HCT116 (cell line): ENCODE measurements at regions not wholly inside any gene's neighbourhood (a gene's known extent, or its start where the extent isn't known, plus 50 kb on each side); places are given as distances from the start of the nearest gene placed in this dataset.

Source experiments
- ATAC-seq: fragments of 200-7000 bp; cut with Tn5 transposase; 2 replicates; pipeline ENCODE4 v1.9.1; 2020; ENCODE audit warnings: mild to moderate bottlenecking, moderate library complexity
- BruUV-seq: library from RNA; stranded (reverse); fragments of 400-500 nt; replicated peaks from 2 replicates; lab custom pipeline; 2021; lab: Mats Ljungman, UMichigan
- CTCF ChIA-PET: fragments of 300-600 bp; sonication (Branson Sonifier 250); formaldehyde crosslinking; loops from one replicate; lab custom pipeline; 2021; ENCODE audit warnings: antibody characterized with exemption; lab: Charles Lee
- POLR2A ChIA-PET: fragments of 300-600, 350-600 bp; sonication (Branson Sonifier 250); formaldehyde crosslinking; loops from one replicate; lab custom pipeline; 2021; ENCODE audit warnings: antibody characterized with exemption; lab: Charles Lee
- RAD21 ChIA-PET, 2 experiments: fragments of 300-600 bp; sonication (Branson Sonifier 250); formaldehyde crosslinking; loops; one replicate each; lab custom pipeline; 2023; ENCODE audit warnings: low total read pairs in 2 of 2; ENCODE audit not compliant: uncharacterized antibody in 2 of 2, unreplicated experiment in 2 of 2, low non-redundant PET in 1 of 2; lab: Charles Lee
- DNase-seq: peaks from one replicate; pipeline ENCODE4 v3.0.0-alpha.2; 2010; ENCODE audit warnings: low read depth, low spot score
- H2AFZ ChIP-seq: fragments of 200-600 bp; shearing (Covaris generic), sonication (generic); 2 replicates; pipeline ENCODE4 v1.6.1; 2017; ENCODE audit warnings: low read depth, mixed run types, mixed read lengths, antibody characterized with exemption, low read length; ENCODE audit not compliant: poor library complexity, severe bottlenecking
- H3K27ac ChIP-seq: 2 replicates; pipeline ENCODE4 v1.5.1; 2012; ENCODE audit warnings: low read depth, low read length
- H3K27me3 ChIP-seq: fragments of 200-600 bp; sonication (generic); 2 replicates; pipeline ENCODE4 v1.6.1; 2016; ENCODE audit warnings: mixed run types, low read length, mixed read lengths; ENCODE audit not compliant: insufficient read depth
- H3K36me3 ChIP-seq, 2 experiments: fragments of 200-500 bp in 1 of 2; fragments of 200-600 bp in 1 of 2; sonication (Bioruptor generic) in 1 of 2; sonication (generic) in 1 of 2; 2 replicates each; pipeline versions ENCODE4 v1.5.1 to v1.6.1; 2014 to 2016; ENCODE audit warnings: low read length in 2 of 2, inconsistent platforms in 1 of 2, mixed read lengths in 1 of 2, mixed run types in 1 of 2; ENCODE audit not compliant: insufficient read depth in 2 of 2, control insufficient read depth in 1 of 2
- H3K4me1 ChIP-seq, 2 experiments: fragments of 200-600 bp in 1 of 2; sonication (generic) in 1 of 2; 2 replicates each; pipeline versions ENCODE4 v1.5.1 to v1.6.1; 2012 to 2017; ENCODE audit warnings: low read length in 2 of 2, inconsistent platforms in 1 of 2, mild to moderate bottlenecking in 1 of 2, mixed read lengths in 1 of 2, mixed run types in 1 of 2, moderate library complexity in 1 of 2; ENCODE audit not compliant: insufficient read depth in 2 of 2, control insufficient read depth in 1 of 2
- H3K4me2 ChIP-seq: fragments of 200-600 bp; sonication (generic); 2 replicates; pipeline ENCODE4 v1.6.1; 2017; ENCODE audit warnings: mixed run types, low read length, mixed read lengths
- H3K4me3 ChIP-seq, 2 experiments: fragments of 200-600 bp in 1 of 2; sonication (generic) in 1 of 2; replicated peaks in 1 of 2; 2 replicates each; pipeline ENCODE4 v1.5.1; 2011 to 2016; ENCODE audit warnings: low read length in 2 of 2, control low read depth in 1 of 2, low read depth in 1 of 2, mild to moderate bottlenecking in 1 of 2, mixed read lengths in 1 of 2, mixed run types in 1 of 2
- H3K79me2 ChIP-seq: fragments of 200-600 bp; sonication (generic); 2 replicates; pipeline ENCODE4 v1.6.1; 2017; ENCODE audit warnings: mild to moderate bottlenecking, mixed run types, low read length, moderate library complexity, mixed read lengths; ENCODE audit not compliant: insufficient read depth
- H3K9ac ChIP-seq: fragments of 200-600 bp; sonication (generic); 2 replicates; pipeline ENCODE4 v1.6.1; 2016; ENCODE audit warnings: low read length, mixed read lengths
- H3K9me2 ChIP-seq: fragments of 200-600 bp; sonication (generic), shearing (Covaris generic); 2 replicates; pipeline ENCODE4 v1.6.1; 2017; ENCODE audit warnings: mixed run types, mild to moderate bottlenecking, moderate library complexity; ENCODE audit not compliant: insufficient read depth
- H3K9me3 ChIP-seq, 2 experiments: fragments of 200-500 bp in 1 of 2; fragments of 200-600 bp in 1 of 2; sonication (Bioruptor generic) in 1 of 2; sonication (generic) in 1 of 2; 2 replicates each; pipeline ENCODE4 v1.6.1; 2014 to 2017; ENCODE audit warnings: low read length in 2 of 2, mixed read lengths in 2 of 2, inconsistent platforms in 1 of 2, low read depth in 1 of 2, mild to moderate bottlenecking in 1 of 2, mixed run types in 1 of 2, moderate library complexity in 1 of 2; ENCODE audit not compliant: control insufficient read depth in 1 of 2, insufficient read depth in 1 of 2
- H4K20me1 ChIP-seq: fragments of 200-600 bp; sonication (generic), shearing (Covaris generic); 2 replicates; pipeline ENCODE4 v1.6.1; 2017; ENCODE audit warnings: mixed run types, mild to moderate bottlenecking, moderate library complexity; ENCODE audit not compliant: insufficient read depth
- ATF3 ChIP-seq: IDR thresholded peaks from 2 replicates; pipeline ENCODE4 v1.6.1; 2012
- CEBPB ChIP-seq: IDR thresholded peaks from 2 replicates; pipeline ENCODE4 v1.6.1; 2012; ENCODE audit warnings: low read depth
- EGR1 ChIP-seq: IDR thresholded peaks from 2 replicates; pipeline ENCODE4 v1.6.1; 2012; ENCODE audit warnings: low read depth
- JUND ChIP-seq: IDR thresholded peaks from 2 replicates; pipeline ENCODE4 v1.6.1; 2012
- POLR2AphosphoS5 ChIP-seq: IDR thresholded peaks from 2 replicates; pipeline ENCODE4 v1.6.1; 2011; ENCODE audit warnings: mild to moderate bottlenecking, low read depth, low read length, moderate library complexity
- REST ChIP-seq: IDR thresholded peaks from 2 replicates; pipeline ENCODE4 v1.6.1; 2012; ENCODE audit warnings: low read depth
- ZNF274 ChIP-seq: fragments of 200-500 bp; sonication (Bioruptor generic); IDR thresholded peaks from 2 replicates; pipeline ENCODE4 v1.6.1; 2014; ENCODE audit warnings: mild to moderate bottlenecking, low read depth, low read length, inconsistent platforms
- intact Hi-C: fragments of 100-400 bp; cut with micrococcal nuclease; formaldehyde crosslinking; loops from 2 replicates; pipeline ENCODE4 v1.10.0; 2022

- Histone ChIP-seq H3K27ac (no peak overlapping the region), H3K79me2 (no peaks in the 10 kb centered on the region), H3K9ac (no peak overlapping the region), H3K4me1 (no peaks in the 10 kb centered on the region), H3K9me3 (no peaks in the 10 kb centered on the region), H2AFZ (no peak overlapping the region), H3K4me2 (no peak overlapping the region), H3K27me3 (no peaks in the 10 kb centered on the region), H3K9me2 (no peaks in the 10 kb centered on the region), H4K20me1 (no peaks in the 10 kb centered on the region), H3K4me3 (no peak overlapping the region), H3K36me3 (no peaks in the 10 kb centered on the region)
- TF ChIP-seq POLR2AphosphoS5 (no peak), ZNF274 (no peak), ATF3 (no peak), CEBPB (no peak), REST (no peak), EGR1 (no peak), JUND (no peak)
- no TSS peak for BruUV-seq
- intact Hi-C loops: no loop called here
- no peak for ATAC-seq
- ChIA-PET CTCF (no interaction called here), RAD21 (no interaction called here), POLR2A (no interaction called here)
- DNase-seq: no peak
These were observed 298.7 kb upstream of the RGMB start for GRCh38 chr5:98474782-98475181.
